Coronary artery (tissue), 2 donors: ENCODE measurements at regions not wholly inside any gene's neighbourhood (a gene's known extent, or its start where the extent isn't known, plus 50 kb on each side); places are given as distances from the start of the nearest gene placed in this dataset.

Experiments used
- DNase-seq: peaks from one replicate; pipeline ENCODE4 v3.0.0-alpha.2; 2017; ENCODE audit warnings: low spot score
- H3K27ac ChIP-seq, 2 donors: fragments of 200-600 bp; sonication (generic); one replicate each; pipeline ENCODE4 v1.5.1; 2016 to 2019
- H3K4me3 ChIP-seq: fragments of 200-600 bp; sonication (generic); 2 replicates; pipeline ENCODE4 v1.5.1; 2016; ENCODE audit warnings: mild to moderate bottlenecking, moderate library complexity
- TF ChIP-seq, protein P1 (sequence below): fragments of 200-600 bp; sonication (generic); IDR thresholded peaks from one replicate; pipeline ENCODE4 v1.5.1; 2019; ENCODE audit warnings: antibody characterized with exemption

DNA sequence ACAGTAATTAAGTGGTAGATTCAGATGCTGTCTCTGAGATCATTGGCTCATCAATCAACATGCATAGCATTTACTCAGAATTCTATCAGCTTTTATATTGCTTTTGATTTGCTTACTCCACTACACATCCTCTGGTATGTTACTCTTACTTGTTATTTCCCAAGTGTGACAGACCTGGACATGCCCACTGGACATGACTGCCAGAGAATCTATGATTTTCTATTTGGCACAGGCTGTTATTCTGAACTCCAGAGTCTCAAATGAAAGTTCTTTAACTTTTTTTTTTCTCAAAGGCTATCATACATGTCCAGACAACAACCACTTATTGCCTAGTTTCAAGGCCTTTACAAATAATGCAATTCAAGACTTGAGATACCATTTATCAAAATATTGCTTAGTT is 116.1 kb upstream of the ARHGAP24 start:
- TF ChIP-seq, protein P1, sequence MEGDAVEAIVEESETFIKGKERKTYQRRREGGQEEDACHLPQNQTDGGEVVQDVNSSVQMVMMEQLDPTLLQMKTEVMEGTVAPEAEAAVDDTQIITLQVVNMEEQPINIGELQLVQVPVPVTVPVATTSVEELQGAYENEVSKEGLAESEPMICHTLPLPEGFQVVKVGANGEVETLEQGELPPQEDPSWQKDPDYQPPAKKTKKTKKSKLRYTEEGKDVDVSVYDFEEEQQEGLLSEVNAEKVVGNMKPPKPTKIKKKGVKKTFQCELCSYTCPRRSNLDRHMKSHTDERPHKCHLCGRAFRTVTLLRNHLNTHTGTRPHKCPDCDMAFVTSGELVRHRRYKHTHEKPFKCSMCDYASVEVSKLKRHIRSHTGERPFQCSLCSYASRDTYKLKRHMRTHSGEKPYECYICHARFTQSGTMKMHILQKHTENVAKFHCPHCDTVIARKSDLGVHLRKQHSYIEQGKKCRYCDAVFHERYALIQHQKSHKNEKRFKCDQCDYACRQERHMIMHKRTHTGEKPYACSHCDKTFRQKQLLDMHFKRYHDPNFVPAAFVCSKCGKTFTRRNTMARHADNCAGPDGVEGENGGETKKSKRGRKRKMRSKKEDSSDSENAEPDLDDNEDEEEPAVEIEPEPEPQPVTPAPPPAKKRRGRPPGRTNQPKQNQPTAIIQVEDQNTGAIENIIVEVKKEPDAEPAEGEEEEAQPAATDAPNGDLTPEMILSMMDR = no peak
- Histone ChIP-seq H3K4me3 (no peak overlapping the region), H3K27ac (no peak overlapping the region)
- DNase-seq = no peak

DNA sequence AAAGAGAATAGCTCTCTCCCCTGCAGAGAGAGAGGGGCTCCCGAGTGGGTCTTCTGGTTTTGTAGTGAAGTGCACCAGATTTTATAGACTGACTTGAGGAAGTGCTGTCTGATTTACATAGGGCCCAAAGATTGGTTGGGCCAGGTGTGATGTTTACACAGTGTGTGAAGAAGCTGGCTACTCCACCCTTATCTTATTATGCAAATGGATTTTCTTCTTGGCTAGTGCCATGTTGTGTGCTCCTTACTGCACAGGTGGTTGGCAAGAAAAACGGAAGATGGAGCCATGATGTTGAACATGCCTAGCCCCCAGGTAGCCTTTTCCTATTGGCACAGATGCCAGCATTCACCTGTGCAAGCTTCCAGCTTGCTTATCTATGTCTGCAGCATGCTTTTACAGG is 112.4 kb upstream of the ARHGAP24 start:
- no peak overlapping the region for H3K4me3 ChIP-seq
- H3K27ac ChIP-seq = no peak overlapping the region
- TF ChIP-seq, protein P1 = no peak
- DNase-seq = no peak

DNA sequence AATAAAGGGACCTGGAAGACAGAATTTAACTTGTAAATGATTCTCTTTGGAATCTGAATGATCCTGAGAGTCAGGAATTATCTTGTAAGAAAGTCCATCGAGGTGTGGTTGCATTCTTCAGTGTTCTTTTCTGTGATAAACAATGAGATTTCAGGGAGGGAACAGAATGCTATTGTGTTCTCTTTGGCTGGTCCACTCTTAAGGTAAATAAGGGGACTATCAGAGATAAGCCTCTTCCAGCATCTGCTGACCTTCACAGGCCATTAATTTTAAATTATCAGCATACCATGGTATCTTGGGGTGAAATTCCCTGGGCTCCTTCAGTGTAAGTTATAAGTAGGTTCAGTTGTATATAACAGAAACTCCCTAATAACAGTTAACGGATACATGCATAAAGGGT is 107.1 kb upstream of the ARHGAP24 start:
- Histone ChIP-seq H3K4me3 (no peak overlapping the region), H3K27ac (no peak overlapping the region)
- TF ChIP-seq, protein P1 = no peak
- no peak for DNase-seq

DNA sequence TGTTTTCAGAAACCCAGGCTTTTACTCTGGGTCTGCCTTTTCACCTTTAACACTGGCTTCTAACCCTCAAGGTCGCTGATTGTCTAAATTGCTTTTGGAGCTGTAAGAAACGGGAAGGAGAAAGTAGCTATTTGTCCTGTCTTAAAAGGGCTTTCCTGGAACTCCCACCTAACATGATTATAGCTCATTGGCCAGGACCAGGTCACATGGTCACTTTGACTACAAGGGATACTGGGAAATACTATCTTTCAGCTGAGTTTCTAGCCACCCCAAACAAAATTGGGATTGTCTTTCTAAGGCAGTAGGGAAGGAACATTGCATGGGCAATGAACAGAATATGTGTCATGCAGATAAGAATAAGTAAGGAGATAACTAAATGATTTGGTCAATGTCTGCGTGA is 106.7 kb upstream of the ARHGAP24 start:
- Histone ChIP-seq H3K27ac (no peak overlapping the region), H3K4me3 (no peak overlapping the region)
- DNase-seq = no peak
- TF ChIP-seq, protein P1 = no peak

DNA sequence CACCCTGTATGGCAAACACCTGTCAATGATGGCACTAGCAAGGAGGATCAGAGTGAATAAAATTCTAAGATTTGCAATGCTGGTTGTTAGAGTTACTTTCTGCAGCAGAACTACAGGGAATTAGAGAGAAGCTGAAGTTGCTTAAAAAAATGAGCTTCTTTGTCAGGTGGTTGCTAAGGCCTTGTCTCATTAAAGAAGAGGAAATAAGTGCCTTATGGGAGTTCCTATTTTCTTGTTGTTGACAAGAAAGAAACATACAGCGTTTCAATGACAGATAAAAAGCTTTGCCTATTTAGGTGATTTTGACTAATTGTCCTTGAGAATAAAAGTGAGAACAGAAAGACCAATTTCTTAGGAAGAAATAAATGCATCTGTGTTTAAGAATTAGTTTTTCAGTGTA is 106.0 kb upstream of the ARHGAP24 start:
- TF ChIP-seq, protein P1 = no peak
- DNase-seq = no peak
- Histone ChIP-seq H3K27ac (no peak overlapping the region), H3K4me3 (no peak overlapping the region)

DNA sequence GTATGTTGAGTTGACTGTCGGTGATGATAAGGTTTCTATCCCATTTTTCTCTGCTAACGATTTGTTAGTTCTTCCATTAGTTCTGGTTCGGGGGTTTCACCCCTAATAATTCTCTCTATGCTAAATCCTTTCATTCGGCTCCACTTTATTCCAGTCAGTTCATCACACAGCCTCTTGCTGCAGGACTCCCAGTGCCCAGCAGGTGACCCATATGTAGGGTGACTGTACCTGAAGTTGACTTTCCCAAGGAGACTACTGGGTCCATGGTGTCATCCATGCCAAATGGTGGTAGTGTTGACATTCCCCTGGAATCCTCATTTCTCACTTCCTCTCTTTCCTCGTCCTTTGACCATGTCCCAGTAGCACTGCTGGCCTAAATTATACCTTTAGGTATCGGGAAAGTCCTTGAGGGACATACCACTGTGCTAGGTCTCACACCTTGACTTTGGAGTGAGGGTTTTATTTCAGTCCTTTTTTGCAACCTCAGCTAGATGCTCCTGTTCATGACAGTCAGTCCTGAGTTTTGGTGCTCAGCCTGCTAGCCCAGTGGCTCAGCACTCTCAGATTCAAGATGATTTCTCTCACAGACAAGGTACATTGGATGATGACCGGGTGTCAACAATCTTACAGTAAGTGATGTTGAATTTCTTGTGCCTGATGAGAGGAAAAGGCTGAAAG is 105.1 kb upstream of the ARHGAP24 start:
- Histone ChIP-seq H3K27ac (no peak overlapping the region), H3K4me3 (no peak overlapping the region)
- TF ChIP-seq, protein P1 = no peak
- no peak for DNase-seq

DNA sequence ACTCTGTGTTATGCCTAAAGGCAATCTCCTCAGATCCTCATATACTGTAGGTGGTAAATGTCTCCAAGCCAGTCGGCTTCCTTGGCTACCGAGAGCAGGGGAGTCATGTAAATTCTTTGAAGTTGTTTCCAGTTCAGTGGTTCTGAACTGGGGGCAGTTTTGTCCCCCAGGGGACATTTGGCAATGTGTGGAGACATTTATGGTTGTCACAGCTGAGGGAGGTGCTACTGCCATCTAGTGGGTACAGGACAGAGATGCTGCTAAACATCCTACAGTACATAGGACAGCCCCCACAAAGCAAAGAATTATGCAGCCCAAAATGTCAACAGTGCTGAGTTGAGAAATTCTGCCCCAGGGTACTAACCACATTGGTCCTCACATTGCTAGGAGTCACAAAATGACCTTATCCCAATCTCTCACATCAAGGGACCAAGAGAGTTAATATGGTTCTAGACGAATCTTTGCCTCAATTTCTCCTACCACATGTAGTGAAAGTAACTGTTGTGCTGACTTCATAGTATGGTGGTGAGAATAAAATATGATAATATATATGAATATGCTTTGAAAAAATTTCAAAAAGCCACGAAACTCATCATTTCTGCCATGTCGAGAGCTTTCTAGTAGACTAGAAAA is 104.4 kb upstream of the ARHGAP24 start:
- H3K4me3 ChIP-seq = no peak overlapping the region
- DNase-seq = no peak
- TF ChIP-seq, protein P1 = no peak
- no peak overlapping the region for H3K27ac ChIP-seq
